Mesendoderm (in vitro differentiated cells): ENCODE measurements at regions not wholly inside any gene's neighbourhood (a gene's known extent, or its start where the extent isn't known, plus 50 kb on each side); places are given as distances from the start of the nearest gene placed in this dataset.
A peak's percentile ranks its signal among the peaks of the same experiment; 100 is the strongest.

Source experiments
- DNase-seq: peaks from one replicate; pipeline ENCODE4 v3.0.0; 2013
- H2AK5ac ChIP-seq: 2 replicates; pipeline ENCODE4 v1.6.1; 2013; ENCODE audit warnings: low read length, inconsistent platforms
- H2BK120ac ChIP-seq: 2 replicates; pipeline ENCODE4 v1.6.1; 2013; ENCODE audit warnings: low read depth, mild to moderate bottlenecking, low read length, moderate library complexity, mixed read lengths
- H2BK15ac ChIP-seq: replicated peaks from 2 replicates; pipeline ENCODE4 v1.6.1; 2013; ENCODE audit warnings: low read depth, mild to moderate bottlenecking, moderate library complexity
- H2BK5ac ChIP-seq: 2 replicates; pipeline ENCODE4 v1.6.1; 2013; ENCODE audit warnings: low read length, inconsistent platforms
- H3K18ac ChIP-seq: 2 replicates; pipeline ENCODE4 v1.6.1; 2013; ENCODE audit warnings: mild to moderate bottlenecking, low read length, mixed read lengths
- H3K23ac ChIP-seq: one replicate; pipeline ENCODE4 v1.6.1; 2013; ENCODE audit warnings: low read length
- H3K27ac ChIP-seq: 2 replicates; pipeline ENCODE4 v1.5.1; 2013; ENCODE audit warnings: low read depth, mild to moderate bottlenecking, inconsistent platforms, low read length, moderate library complexity
- H3K27me3 ChIP-seq: 2 replicates; pipeline ENCODE4 v1.6.1; 2013; ENCODE audit warnings: low read length, control low read depth, mild to moderate bottlenecking, inconsistent platforms; ENCODE audit not compliant: insufficient read depth, poor library complexity
- H3K36me3 ChIP-seq: 2 replicates; pipeline ENCODE4 v1.6.1; 2013; ENCODE audit warnings: low read length, inconsistent platforms; ENCODE audit not compliant: control insufficient read depth, insufficient read depth
- H3K4ac ChIP-seq: one replicate; pipeline ENCODE4 v1.6.1; 2013; ENCODE audit warnings: low read depth, mild to moderate bottlenecking, low read length, moderate library complexity
- H3K4me1 ChIP-seq: 2 replicates; pipeline ENCODE4 v1.6.1; 2013; ENCODE audit warnings: low read depth, low read length, inconsistent platforms; ENCODE audit not compliant: control insufficient read depth
- H3K4me2 ChIP-seq: 2 replicates; pipeline ENCODE4 v1.6.1; 2013; ENCODE audit warnings: low read length
- H3K4me3 ChIP-seq: 2 replicates; pipeline ENCODE4 v1.5.1; 2013; ENCODE audit warnings: mild to moderate bottlenecking, low read length
- H3K56ac ChIP-seq: one replicate; pipeline ENCODE4 v1.6.1; 2013; ENCODE audit warnings: low read length
- H3K79me1 ChIP-seq: 2 replicates; pipeline ENCODE4 v1.6.1; 2013; ENCODE audit warnings: low read length, inconsistent platforms
- H3K79me2 ChIP-seq: 2 replicates; pipeline ENCODE4 v1.6.1; 2013; ENCODE audit warnings: mild to moderate bottlenecking, low read length; ENCODE audit not compliant: control insufficient read depth, insufficient read depth
- H3K9ac ChIP-seq: 2 replicates; pipeline ENCODE4 v1.6.1; 2013; ENCODE audit warnings: low read length, inconsistent platforms
- H4K5ac ChIP-seq: one replicate; pipeline ENCODE4 v1.6.1; 2013; ENCODE audit warnings: low read length
- H4K8ac ChIP-seq: one replicate; pipeline ENCODE4 v1.6.1; 2013; ENCODE audit warnings: low read depth, mild to moderate bottlenecking, control low read depth, low read length, moderate library complexity
- WGBS: extraction: QIAGEN DNeasy Blood & Tissue Kit; methylation state at CpG from one replicate; pipeline ENCODE4 v1.1.7; 2013; ENCODE audit warnings: low lambda C conversion rate, missing lambda C conversion rate; ENCODE audit not compliant: insufficient coverage; ENCODE audit errors: extremely low coverage; 5-methylcytosine and 5-hydroxymethylcytosine counted together

DNA sequence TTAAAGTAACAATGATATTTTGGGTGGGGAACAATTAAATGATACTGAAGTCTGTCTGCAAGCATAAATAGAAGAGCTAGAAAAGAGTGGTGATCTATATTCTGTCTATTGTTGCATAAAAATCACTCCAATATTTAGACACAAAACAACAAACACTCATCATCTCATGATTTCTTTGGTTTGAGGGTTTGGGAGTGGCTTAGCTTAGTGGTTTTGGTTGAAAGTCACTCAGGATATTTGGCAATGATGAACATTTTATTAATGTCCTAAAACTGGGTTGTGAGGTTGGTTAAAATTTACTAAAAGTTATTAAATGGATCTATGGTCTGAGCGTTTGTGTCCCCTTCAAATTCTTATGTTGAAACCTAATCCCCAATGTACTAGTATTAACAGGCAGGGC is 54.7 kb upstream of the EGFR start:
- Histone ChIP-seq H4K8ac (no peak overlapping the region), H4K5ac (no peak overlapping the region), H3K4ac (no peak overlapping the region), H3K9ac (no peak overlapping the region), H2BK120ac (no peak overlapping the region), H3K18ac (no peak overlapping the region), H3K27ac (no peak overlapping the region), H3K79me1 (no peaks in the 10 kb centered on the region), H2BK5ac (no peak overlapping the region), H2AK5ac (no peak overlapping the region), H3K4me2 (no peak overlapping the region), H3K56ac (no peak overlapping the region), H3K27me3 (no peaks in the 10 kb centered on the region), H2BK15ac (no peak overlapping the region), H3K23ac (no peak overlapping the region), H3K4me3 (no peak overlapping the region), H3K36me3 (no peaks in the 10 kb centered on the region), H3K79me2 (no peaks in the 10 kb centered on the region), H3K4me1 (no peaks in the 10 kb centered on the region)
- DNase-seq, result no peak
- no CpG with 5 or more reads among the region's 1 CpG for WGBS

- Histone ChIP-seq H3K56ac (no peak overlapping the region), H3K27ac (no peak overlapping the region), H3K79me2 (no peaks in the 10 kb centered on the region), H3K79me1 (no peaks in the 10 kb centered on the region), H2BK120ac (no peak overlapping the region), H3K4me3 (no peak overlapping the region), H3K4me1 (no peaks in the 10 kb centered on the region), H3K4me2 (no peak overlapping the region), H2AK5ac (no peak overlapping the region), H2BK15ac (no peak overlapping the region), H3K9ac (no peak overlapping the region), H3K27me3 (no peaks in the 10 kb centered on the region), H3K23ac (no peak overlapping the region), H4K5ac (no peak overlapping the region), H3K18ac (no peak overlapping the region), H3K4ac (no peak overlapping the region), H2BK5ac (no peak overlapping the region), H4K8ac (no peak overlapping the region), H3K36me3 (no peaks in the 10 kb centered on the region)
- DNase-seq, result peak; percentile 80
- no CpG with 5 or more reads among the region's 8 CpGs for WGBS
Measured at GRCh38 chr7:54967377-54967776, 51.4 kb upstream of the EGFR start.

GRCh38 chr7:54968018-54968417 is 50.8 kb upstream of the EGFR start:
- DNase-seq, result no peak
- no CpG with 5 or more reads among the region's 6 CpGs for WGBS
- H3K4me1 ChIP-seq, result no peaks in the 10 kb centered on the region

More at GRCh38 chr7:54968018-54968417, 50.8 kb upstream of the EGFR start:
- Histone ChIP-seq H2BK15ac (no peak overlapping the region), H2AK5ac (no peak overlapping the region), H3K4me3 (no peak overlapping the region), H3K27me3 (no peaks in the 10 kb centered on the region), H3K27ac (no peak overlapping the region), H3K56ac (no peak overlapping the region), H3K36me3 (no peaks in the 10 kb centered on the region), H3K18ac (no peak overlapping the region), H3K4ac (peak overlapping the region; percentile 4), H3K79me2 (no peaks in the 10 kb centered on the region), H4K5ac (no peak overlapping the region), H3K79me1 (no peaks in the 10 kb centered on the region), H2BK120ac (no peak overlapping the region), H2BK5ac (no peak overlapping the region), H3K9ac (no peak overlapping the region), H3K4me2 (no peak overlapping the region), H3K23ac (no peak overlapping the region), H4K8ac (no peak overlapping the region)
